ENCODE measurements at regions not wholly inside any gene's neighbourhood (a gene's known extent, or its start where the extent isn't known, plus 50 kb on each side); places are given as distances from the start of the nearest gene placed in this dataset.

DNA sequence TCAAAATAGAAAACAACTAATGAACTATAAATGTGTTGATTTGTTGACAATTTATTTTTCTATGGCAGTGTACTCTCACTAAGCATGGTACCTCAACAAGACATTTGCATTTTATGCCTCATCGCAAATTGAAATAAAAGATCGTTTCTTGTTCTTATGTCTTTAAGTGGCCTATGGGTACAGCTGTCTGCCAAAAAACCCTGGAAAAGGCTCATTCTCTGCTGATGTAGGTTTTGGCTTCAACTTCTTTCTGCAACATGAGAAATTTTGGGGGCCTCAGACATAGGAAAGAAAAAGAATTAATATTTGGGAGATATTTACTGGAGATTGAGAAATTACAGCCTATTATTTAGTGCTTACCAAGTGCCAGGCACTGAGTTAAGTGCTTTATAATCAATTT, 205.1 kb upstream of the DPP10 start:
- H3K9me2 ChIP-seq (replicated peaks; ENCODE audit: low read length), result no peaks in the 10 kb centered on the region
- no peaks in the 10 kb centered on the region for H3K79me2 ChIP-seq (ENCODE audit: low read length)
- ATAC-seq (no peak), DNase-seq (no peak)
- no peak overlapping the region for H2AFZ ChIP-seq (ENCODE audit: low read length)
- no peak overlapping the region for H3K9ac ChIP-seq (ENCODE audit: low read length)
- peaks cover 8% of the 10 kb centered on the region; the same call in 1 of the 2 replicates for H3K27me3 ChIP-seq (ENCODE audit: low read length)
- CTCF ChIA-PET, result no interaction called here
- intact Hi-C loops (cut with micrococcal nuclease), result no loop called here
- no peaks in the 10 kb centered on the region for H3K36me3 ChIP-seq (ENCODE audit: low read depth, low read length)
- H3K27ac ChIP-seq (ENCODE audit: low read length), result no peak overlapping the region
- no TSS peak for BruUV-seq (replicated peaks)
- H3K4me1 ChIP-seq (ENCODE audit: insufficient read depth, low read length), result no peaks in the 10 kb centered on the region
- no peak overlapping the region for H3K4me2 ChIP-seq (ENCODE audit: low read length)
- no peak overlapping the region for H3K4me3 ChIP-seq (ENCODE audit: low read length)
- H3F3A ChIP-seq (ENCODE audit: low read length, unreplicated experiment), result no peaks in the 10 kb centered on the region
- H4K20me1 ChIP-seq (ENCODE audit: low read length), result no peaks in the 10 kb centered on the region
- TF ChIP-seq, protein P1, sequence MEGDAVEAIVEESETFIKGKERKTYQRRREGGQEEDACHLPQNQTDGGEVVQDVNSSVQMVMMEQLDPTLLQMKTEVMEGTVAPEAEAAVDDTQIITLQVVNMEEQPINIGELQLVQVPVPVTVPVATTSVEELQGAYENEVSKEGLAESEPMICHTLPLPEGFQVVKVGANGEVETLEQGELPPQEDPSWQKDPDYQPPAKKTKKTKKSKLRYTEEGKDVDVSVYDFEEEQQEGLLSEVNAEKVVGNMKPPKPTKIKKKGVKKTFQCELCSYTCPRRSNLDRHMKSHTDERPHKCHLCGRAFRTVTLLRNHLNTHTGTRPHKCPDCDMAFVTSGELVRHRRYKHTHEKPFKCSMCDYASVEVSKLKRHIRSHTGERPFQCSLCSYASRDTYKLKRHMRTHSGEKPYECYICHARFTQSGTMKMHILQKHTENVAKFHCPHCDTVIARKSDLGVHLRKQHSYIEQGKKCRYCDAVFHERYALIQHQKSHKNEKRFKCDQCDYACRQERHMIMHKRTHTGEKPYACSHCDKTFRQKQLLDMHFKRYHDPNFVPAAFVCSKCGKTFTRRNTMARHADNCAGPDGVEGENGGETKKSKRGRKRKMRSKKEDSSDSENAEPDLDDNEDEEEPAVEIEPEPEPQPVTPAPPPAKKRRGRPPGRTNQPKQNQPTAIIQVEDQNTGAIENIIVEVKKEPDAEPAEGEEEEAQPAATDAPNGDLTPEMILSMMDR (conservative IDR thresholded peaks at IDR 0.05; ENCODE audit: low read depth, low read length), result no peak
- TF ChIP-seq EZH2 (IDR thresholded peaks at IDR 0.05; ENCODE audit: low read length, unreplicated experiment) (no peak), EZH2phosphoT487 (IDR thresholded peaks at IDR 0.05; ENCODE audit: borderline replicate concordance, low read length) (no peak)
- H3K9me3 ChIP-seq (ENCODE audit: low read length), result no peaks in the 10 kb centered on the region
- POLR2A ChIA-PET (ENCODE audit: unreplicated experiment), result no interaction called here

DNA sequence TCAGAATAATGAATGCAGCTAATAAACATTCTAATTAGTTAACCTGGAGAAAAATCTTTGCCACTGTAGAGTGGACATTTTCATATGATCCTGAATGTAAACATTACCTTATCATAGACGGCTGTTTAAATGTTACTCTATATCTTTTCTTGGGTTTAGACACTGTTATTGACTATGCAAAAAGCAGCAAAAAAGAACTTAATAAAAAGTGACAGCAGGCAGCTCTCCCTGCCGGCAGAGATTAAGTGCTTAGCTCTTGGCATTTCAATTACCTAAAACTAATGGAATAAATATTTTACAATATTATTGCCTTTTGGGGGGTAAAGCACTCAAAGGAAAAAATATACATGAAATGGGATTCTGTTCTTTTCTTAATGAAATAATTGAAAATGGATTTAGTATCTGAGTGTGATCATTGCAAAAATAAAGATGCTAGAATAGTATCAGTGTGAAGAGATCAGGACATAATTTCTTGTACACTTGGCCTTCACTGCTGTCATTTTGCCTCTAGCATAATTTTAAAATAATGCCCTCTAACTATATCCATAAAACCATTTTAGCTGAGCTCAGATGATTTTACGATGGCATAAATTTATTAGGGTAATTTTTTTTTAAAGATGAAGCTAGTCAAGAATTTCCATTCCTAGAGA, 203.4 kb upstream of the DPP10 start:
- no peaks in the 10 kb centered on the region for H3K9me3 ChIP-seq (ENCODE audit: low read length)
- DNase-seq (no peak), ATAC-seq (no peak)
- intact Hi-C loops (cut with micrococcal nuclease), result no loop called here
- no peaks in the 10 kb centered on the region for H4K20me1 ChIP-seq (ENCODE audit: low read length)
- peaks cover 8% of the 10 kb centered on the region; the same call in 1 of the 2 replicates for H3K27me3 ChIP-seq (ENCODE audit: low read length)
- H3K4me3 ChIP-seq (ENCODE audit: low read length), result no peak overlapping the region
- H3K79me2 ChIP-seq (ENCODE audit: low read length), result no peaks in the 10 kb centered on the region
- H3F3A ChIP-seq (ENCODE audit: low read length, unreplicated experiment), result no peaks in the 10 kb centered on the region
- ChIA-PET POLR2A (ENCODE audit: unreplicated experiment) (no interaction called here), CTCF (no interaction called here)
- no peak overlapping the region for H3K27ac ChIP-seq (ENCODE audit: low read length)
- TF ChIP-seq EZH2phosphoT487 (IDR thresholded peaks at IDR 0.05; ENCODE audit: borderline replicate concordance, low read length), result no peak
- TF ChIP-seq, protein P1 (conservative IDR thresholded peaks at IDR 0.05; ENCODE audit: low read depth, low read length), result no peak
- TF ChIP-seq EZH2 (IDR thresholded peaks at IDR 0.05; ENCODE audit: low read length, unreplicated experiment), result no peak
- H3K4me2 ChIP-seq (ENCODE audit: low read length), result no peak overlapping the region
- no peak overlapping the region for H3K9ac ChIP-seq (ENCODE audit: low read length)
- H3K4me1 ChIP-seq (ENCODE audit: insufficient read depth, low read length), result no peaks in the 10 kb centered on the region
- no peak overlapping the region for H2AFZ ChIP-seq (ENCODE audit: low read length)
- no TSS peak for BruUV-seq (replicated peaks)
- H3K36me3 ChIP-seq (ENCODE audit: low read depth, low read length), result no peaks in the 10 kb centered on the region
- H3K9me2 ChIP-seq (replicated peaks; ENCODE audit: low read length), result no peaks in the 10 kb centered on the region

DNA sequence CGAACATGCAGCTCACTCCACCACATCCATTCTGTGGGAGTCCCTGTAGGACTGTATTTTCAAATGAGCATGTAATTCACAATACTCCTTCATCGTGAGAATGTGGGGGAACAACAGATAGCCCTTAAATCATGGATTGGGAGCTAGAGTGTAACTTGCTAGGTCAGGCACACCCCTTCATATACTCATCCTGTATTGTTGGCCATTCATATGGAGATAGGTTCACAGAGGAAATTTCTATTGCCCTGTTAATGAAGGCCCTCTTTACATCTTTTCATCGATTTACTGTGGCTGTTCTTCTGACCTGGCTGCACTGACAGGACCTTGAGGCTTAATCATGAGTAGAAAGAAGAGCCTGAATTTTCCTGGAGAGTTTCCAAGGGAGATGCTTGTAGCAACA, 193.8 kb upstream of the DPP10 start:
- no peaks in the 10 kb centered on the region for H3F3A ChIP-seq (ENCODE audit: low read length, unreplicated experiment)
- no peak overlapping the region for H2AFZ ChIP-seq (ENCODE audit: low read length)
- no peaks in the 10 kb centered on the region for H3K36me3 ChIP-seq (ENCODE audit: low read depth, low read length)
- ChIA-PET POLR2A (ENCODE audit: unreplicated experiment) (no interaction called here), CTCF (no interaction called here)
- H3K4me1 ChIP-seq (ENCODE audit: insufficient read depth, low read length), result no peaks in the 10 kb centered on the region
- H3K79me2 ChIP-seq (ENCODE audit: low read length), result no peaks in the 10 kb centered on the region
- no TSS peak for BruUV-seq (replicated peaks)
- intact Hi-C loops (cut with micrococcal nuclease), result no loop called here
- TF ChIP-seq EZH2phosphoT487 (IDR thresholded peaks at IDR 0.05; ENCODE audit: borderline replicate concordance, low read length) (no peak), EZH2 (IDR thresholded peaks at IDR 0.05; ENCODE audit: low read length, unreplicated experiment) (no peak)
- TF ChIP-seq, protein P1 (conservative IDR thresholded peaks at IDR 0.05; ENCODE audit: low read depth, low read length), result no peak
- H3K9me3 ChIP-seq (ENCODE audit: low read length), result no peaks in the 10 kb centered on the region
- no peak overlapping the region for H3K4me3 ChIP-seq (ENCODE audit: low read length)
- H3K9me2 ChIP-seq (replicated peaks; ENCODE audit: low read length), result no peaks in the 10 kb centered on the region
- no peaks in the 10 kb centered on the region for H4K20me1 ChIP-seq (ENCODE audit: low read length)
- peaks cover 25% of the 10 kb centered on the region for H3K27me3 ChIP-seq (ENCODE audit: low read length)
- H3K4me2 ChIP-seq (ENCODE audit: low read length), result no peak overlapping the region
- H3K27ac ChIP-seq (ENCODE audit: low read length), result no peak overlapping the region
- ATAC-seq (no peak), DNase-seq (no peak)
- H3K9ac ChIP-seq (ENCODE audit: low read length), result no peak overlapping the region

Data from PC-3 (cell line).